ENCODE measurements at regions not wholly inside any gene's neighbourhood (a gene's known extent, or its start where the extent isn't known, plus 50 kb on each side); places are given as distances from the start of the nearest gene placed in this dataset.

DNA sequence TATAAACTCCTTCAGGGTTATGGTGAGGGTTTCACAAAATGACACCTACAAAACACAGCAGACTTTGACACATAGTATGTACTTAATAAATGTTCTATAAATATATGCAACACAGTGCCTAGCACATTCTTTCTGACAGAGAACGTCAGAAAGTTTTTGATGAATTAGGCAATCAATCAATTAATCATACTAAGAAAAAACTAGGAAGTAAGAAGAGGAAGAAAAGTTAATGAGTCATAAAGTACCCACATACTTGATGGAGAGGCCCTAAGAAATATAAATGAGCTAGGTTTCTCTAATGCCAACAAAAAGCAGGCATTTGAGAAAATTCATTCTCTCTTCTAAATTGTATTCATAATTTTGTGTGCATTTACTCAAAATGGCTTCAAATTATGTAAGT, 192.7 kb upstream of the VWC2 start:
- H3K4me3 ChIP-seq = no peak overlapping the region
- DNase-seq = no peak
- TF ChIP-seq POLR2A (IDR thresholded peaks at IDR 0.05) (no peak), POLR2AphosphoS5 (IDR thresholded peaks at IDR 0.05) (no peak)
- TF ChIP-seq, protein P1, sequence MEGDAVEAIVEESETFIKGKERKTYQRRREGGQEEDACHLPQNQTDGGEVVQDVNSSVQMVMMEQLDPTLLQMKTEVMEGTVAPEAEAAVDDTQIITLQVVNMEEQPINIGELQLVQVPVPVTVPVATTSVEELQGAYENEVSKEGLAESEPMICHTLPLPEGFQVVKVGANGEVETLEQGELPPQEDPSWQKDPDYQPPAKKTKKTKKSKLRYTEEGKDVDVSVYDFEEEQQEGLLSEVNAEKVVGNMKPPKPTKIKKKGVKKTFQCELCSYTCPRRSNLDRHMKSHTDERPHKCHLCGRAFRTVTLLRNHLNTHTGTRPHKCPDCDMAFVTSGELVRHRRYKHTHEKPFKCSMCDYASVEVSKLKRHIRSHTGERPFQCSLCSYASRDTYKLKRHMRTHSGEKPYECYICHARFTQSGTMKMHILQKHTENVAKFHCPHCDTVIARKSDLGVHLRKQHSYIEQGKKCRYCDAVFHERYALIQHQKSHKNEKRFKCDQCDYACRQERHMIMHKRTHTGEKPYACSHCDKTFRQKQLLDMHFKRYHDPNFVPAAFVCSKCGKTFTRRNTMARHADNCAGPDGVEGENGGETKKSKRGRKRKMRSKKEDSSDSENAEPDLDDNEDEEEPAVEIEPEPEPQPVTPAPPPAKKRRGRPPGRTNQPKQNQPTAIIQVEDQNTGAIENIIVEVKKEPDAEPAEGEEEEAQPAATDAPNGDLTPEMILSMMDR (IDR thresholded peaks at IDR 0.05 in 8 of 11, conservative IDR thresholded peaks at IDR 0.05 in 3 of 11) = no peak
- 6 to 31% (median 8%) methylated on average over 1 of the region's 1 CpG for WGBS, 5 donors
- H3K36me3 ChIP-seq = no peaks in the 10 kb centered on the region
- H3K4me1 ChIP-seq = no peaks in the 10 kb centered on the region
- no peaks in the 10 kb centered on the region for H3K27me3 ChIP-seq (replicated peaks in 1 of 7)
- peaks cover 0 to 6% (median 0%) of the 10 kb centered on the region in 8 donors for H3K9me3 ChIP-seq
- intact Hi-C loops (cut with DNase I; ENCODE audit: low total_unique reads) = no loop called here
- H3K27ac ChIP-seq = no peak overlapping the region

DNA sequence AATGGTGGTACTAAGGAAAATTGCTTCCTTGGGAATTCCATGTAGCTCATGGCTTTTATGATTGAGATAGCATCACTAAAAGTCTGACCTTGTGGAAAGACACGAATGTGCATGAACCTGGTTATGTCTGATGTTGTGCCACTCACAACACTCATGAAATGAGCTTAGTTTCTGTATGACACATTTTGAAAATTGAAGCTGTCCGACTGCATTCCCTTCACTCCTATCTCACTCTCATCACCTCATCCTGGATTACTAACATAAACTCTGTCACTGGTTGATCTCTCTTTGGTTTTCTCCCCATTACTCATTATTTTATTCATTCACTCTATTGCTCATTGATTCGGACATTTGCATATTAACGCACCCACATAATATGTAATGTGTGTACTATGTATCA, 190.0 kb upstream of the VWC2 start:
- Histone ChIP-seq H3K27me3 (replicated peaks in 1 of 7) (no peaks in the 10 kb centered on the region), H3K36me3 (no peaks in the 10 kb centered on the region), H3K4me1 (no peaks in the 10 kb centered on the region), H3K9me3 (peaks cover 0 to 6% (median 0%) of the 10 kb centered on the region in 8 donors), H3K27ac (no peak overlapping the region), H3K4me3 (no peak overlapping the region)
- intact Hi-C loops (cut with DNase I; ENCODE audit: low total_unique reads) = no loop called here
- TF ChIP-seq POLR2A (IDR thresholded peaks at IDR 0.05) (no peak), POLR2AphosphoS5 (IDR thresholded peaks at IDR 0.05) (no peak)
- TF ChIP-seq, protein P1 (IDR thresholded peaks at IDR 0.05 in 8 of 11, conservative IDR thresholded peaks at IDR 0.05 in 3 of 11) = no peak
- WGBS, 5 donors = 84 to 95% (median 85%) methylated on average over 4 of the region's 4 CpGs
- no peak for DNase-seq

DNA sequence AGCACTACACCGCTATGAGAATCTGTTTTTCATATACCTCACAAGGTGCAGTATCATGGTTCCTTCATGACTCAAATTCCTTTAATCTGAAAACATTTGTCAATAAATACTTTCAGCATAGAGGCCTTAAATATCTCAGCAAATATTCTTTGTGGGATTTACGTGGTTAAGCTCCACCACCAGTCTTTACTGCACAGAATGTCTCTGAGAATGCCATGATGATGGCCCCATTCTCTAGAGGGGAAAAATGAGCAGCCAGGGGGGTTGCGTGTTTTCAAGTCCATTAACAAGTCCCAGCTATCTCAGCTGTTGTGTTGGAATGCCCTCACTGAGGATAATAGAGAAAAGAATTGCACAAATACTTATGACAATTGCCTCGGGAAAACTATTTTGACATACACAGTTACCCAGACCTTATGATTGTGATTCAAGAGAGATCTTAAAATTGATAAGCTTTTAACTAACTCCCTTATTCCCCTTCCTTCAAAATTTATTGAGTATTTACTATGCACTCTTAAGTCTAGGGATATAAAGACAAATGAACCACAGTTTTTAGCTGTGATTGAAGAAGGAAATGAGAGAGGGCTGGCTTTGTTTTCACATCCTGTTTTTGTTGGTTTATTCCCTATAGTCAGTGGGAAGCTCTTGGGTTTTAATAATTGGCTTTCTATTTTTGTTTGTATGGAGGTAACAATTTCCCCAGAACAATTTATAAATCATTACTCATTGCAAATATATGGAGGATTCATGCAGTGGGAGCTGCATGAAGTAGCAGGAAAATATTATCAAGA, 176.5 kb upstream of the VWC2 start:
- Histone ChIP-seq H3K4me1 (no peaks in the 10 kb centered on the region), H3K4me3 (no peak overlapping the region), H3K27ac (no peak overlapping the region), H3K9me3 (no peaks in the 10 kb centered on the region), H3K36me3 (no peaks in the 10 kb centered on the region), H3K27me3 (replicated peaks in 1 of 7) (no peaks in the 10 kb centered on the region)
- 71 to 86% (median 78%) methylated on average over 4 of the region's 4 CpGs for WGBS, 5 donors
- no peak for TF ChIP-seq POLR2A (IDR thresholded peaks at IDR 0.05)
- no peak for TF ChIP-seq POLR2AphosphoS5 (IDR thresholded peaks at IDR 0.05)
- TF ChIP-seq, protein P1 (IDR thresholded peaks at IDR 0.05 in 8 of 11, conservative IDR thresholded peaks at IDR 0.05 in 3 of 11) = no peak
- DNase-seq = no peak
- intact Hi-C loops (cut with DNase I; ENCODE audit: low total_unique reads) = no loop called here

DNA sequence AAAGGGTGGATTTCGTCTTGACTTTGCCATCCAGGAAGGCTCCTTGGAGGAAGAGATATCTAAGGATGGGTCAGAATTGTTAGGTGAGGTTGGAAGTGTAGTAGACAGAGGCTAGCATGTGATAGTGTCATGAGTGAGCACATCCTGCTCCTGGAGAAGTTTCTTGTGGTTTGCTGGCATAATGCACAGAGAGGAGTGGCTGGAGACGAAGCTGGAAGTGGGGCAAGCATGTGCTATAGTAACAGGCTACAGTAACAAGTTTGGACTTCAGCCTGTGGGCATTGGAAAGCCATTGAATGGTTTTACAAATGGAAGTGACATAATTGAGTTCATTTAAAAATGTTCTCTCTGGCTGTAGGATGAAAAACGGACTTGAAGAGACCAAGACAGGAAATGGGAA, 175.6 kb upstream of the VWC2 start:
- intact Hi-C loops (cut with DNase I; ENCODE audit: low total_unique reads) = no loop called here
- Histone ChIP-seq H3K36me3 (no peaks in the 10 kb centered on the region), H3K27me3 (replicated peaks in 1 of 7) (no peaks in the 10 kb centered on the region), H3K9me3 (no peaks in the 10 kb centered on the region), H3K4me1 (no peaks in the 10 kb centered on the region), H3K27ac (no peak overlapping the region), H3K4me3 (no peak overlapping the region)
- WGBS, 5 donors = 28 to 39% (median 29%) methylated on average over 3 of the region's 3 CpGs
- no peak for TF ChIP-seq POLR2A (IDR thresholded peaks at IDR 0.05)
- TF ChIP-seq, protein P1 (IDR thresholded peaks at IDR 0.05 in 8 of 11, conservative IDR thresholded peaks at IDR 0.05 in 3 of 11) = no peak
- no peak for TF ChIP-seq POLR2AphosphoS5 (IDR thresholded peaks at IDR 0.05)
- DNase-seq = no peak

Data from spleen (tissue), 11 donors.